Fibroblast of mammary gland (primary cell): ENCODE measurements at regions not wholly inside any gene's neighbourhood (a gene's known extent, or its start where the extent isn't known, plus 50 kb on each side); places are given as distances from the start of the nearest gene placed in this dataset.

Source experiments
- DNase-seq: peaks from one replicate; pipeline ENCODE4 v3.0.0-alpha.2; 2010; ENCODE audit warnings: low read depth
- H3K4me3 ChIP-seq: 2 replicates; pipeline ENCODE4 v1.5.1; 2011; ENCODE audit warnings: low read depth, mild to moderate bottlenecking, low read length, moderate library complexity; ENCODE audit not compliant: control insufficient read depth
- TF ChIP-seq, protein P1 (sequence below): conservative IDR thresholded peaks from 2 replicates; pipeline ENCODE4 v1.5.1; 2011; ENCODE audit warnings: low read depth, low read length, inconsistent platforms; ENCODE audit not compliant: control insufficient read depth, insufficient read depth

DNA sequence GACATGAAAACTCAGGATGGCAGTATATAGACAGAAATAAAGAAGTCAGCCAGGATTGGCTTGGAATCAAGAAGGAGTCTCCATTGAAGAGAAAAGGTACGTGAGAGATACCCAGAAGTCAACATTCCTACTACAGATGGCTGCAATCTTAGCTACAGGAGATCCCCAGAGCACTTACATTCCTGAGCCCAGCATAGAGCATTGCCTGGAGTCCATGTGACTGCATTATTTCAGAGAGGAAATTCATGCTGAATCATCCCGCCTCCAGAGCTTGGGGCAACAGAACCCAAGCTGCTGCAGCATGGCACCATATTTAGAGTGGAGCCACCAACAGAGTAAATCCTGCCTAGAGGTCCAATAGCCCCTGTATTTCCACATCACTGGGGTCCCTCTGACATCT is 125.0 kb upstream of the GRIK2 start:
- TF ChIP-seq, protein P1, sequence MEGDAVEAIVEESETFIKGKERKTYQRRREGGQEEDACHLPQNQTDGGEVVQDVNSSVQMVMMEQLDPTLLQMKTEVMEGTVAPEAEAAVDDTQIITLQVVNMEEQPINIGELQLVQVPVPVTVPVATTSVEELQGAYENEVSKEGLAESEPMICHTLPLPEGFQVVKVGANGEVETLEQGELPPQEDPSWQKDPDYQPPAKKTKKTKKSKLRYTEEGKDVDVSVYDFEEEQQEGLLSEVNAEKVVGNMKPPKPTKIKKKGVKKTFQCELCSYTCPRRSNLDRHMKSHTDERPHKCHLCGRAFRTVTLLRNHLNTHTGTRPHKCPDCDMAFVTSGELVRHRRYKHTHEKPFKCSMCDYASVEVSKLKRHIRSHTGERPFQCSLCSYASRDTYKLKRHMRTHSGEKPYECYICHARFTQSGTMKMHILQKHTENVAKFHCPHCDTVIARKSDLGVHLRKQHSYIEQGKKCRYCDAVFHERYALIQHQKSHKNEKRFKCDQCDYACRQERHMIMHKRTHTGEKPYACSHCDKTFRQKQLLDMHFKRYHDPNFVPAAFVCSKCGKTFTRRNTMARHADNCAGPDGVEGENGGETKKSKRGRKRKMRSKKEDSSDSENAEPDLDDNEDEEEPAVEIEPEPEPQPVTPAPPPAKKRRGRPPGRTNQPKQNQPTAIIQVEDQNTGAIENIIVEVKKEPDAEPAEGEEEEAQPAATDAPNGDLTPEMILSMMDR, result no peak
- peak; percentile 23 for DNase-seq
- H3K4me3 ChIP-seq, result no peak overlapping the region

DNA sequence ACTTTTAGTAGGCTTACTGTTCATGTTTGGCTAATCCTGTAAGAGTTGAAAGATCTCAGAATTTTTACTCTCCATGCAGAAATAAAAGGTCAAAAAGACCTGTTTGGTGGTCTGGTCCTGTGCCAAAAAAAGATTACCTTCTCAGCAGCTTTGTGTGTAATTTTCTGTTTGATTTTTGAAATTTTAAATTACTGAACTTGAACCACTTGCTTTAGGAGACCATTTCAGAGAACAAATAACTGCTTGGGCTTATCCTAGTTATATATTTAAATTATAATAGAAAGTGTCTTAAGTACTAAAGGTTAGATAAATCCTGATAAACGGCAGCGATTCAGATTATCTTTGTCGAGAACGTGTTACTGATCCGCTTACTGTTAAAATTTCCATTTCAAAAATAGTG is 118.3 kb upstream of the GRIK2 start:
- TF ChIP-seq, protein P1, result no peak
- no peak for DNase-seq
- no peak overlapping the region for H3K4me3 ChIP-seq

GRCh38 chr6:101276066-101276465 is 117.4 kb upstream of the GRIK2 start:
- TF ChIP-seq, protein P1, result no peak
- H3K4me3 ChIP-seq, result no peak overlapping the region
- DNase-seq, result peak; percentile 38

GRCh38 chr6:101279410-101279809 is 114.1 kb upstream of the GRIK2 start:
- DNase-seq, result no peak
- no peak overlapping the region for H3K4me3 ChIP-seq
- TF ChIP-seq, protein P1, result no peak

GRCh38 chr6:101281266-101281665 is 112.2 kb upstream of the GRIK2 start:
- H3K4me3 ChIP-seq, result no peak overlapping the region
- TF ChIP-seq, protein P1, result no peak
- no peak for DNase-seq

GRCh38 chr6:101284131-101284530 is 109.4 kb upstream of the GRIK2 start:
- TF ChIP-seq, protein P1, result no peak
- DNase-seq, result no peak
- H3K4me3 ChIP-seq, result no peak overlapping the region

DNA sequence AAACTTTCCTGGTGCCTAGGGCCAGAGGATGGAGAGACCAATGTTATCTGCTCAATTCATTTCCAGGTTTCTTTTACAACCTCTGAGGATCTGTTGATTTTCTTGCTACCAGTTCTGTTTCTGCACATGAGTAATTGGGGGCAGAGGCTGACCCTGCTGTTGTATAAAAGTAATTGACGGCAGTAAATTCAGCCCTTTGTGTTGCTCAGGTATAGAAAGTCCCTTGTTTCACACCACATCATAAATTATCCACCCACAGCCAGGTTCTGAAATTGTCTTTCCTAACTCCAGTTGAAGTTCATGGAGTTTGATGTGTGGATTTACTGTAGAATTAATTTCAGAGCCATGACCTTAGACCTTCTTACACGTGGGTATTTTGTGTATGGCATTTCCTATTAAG is 107.4 kb upstream of the GRIK2 start:
- TF ChIP-seq, protein P1, result no peak
- no peak overlapping the region for H3K4me3 ChIP-seq
- DNase-seq, result no peak
